ENCODE measurements at regions not wholly inside any gene's neighbourhood (a gene's known extent, or its start where the extent isn't known, plus 50 kb on each side); places are given as distances from the start of the nearest gene placed in this dataset.

DNA sequence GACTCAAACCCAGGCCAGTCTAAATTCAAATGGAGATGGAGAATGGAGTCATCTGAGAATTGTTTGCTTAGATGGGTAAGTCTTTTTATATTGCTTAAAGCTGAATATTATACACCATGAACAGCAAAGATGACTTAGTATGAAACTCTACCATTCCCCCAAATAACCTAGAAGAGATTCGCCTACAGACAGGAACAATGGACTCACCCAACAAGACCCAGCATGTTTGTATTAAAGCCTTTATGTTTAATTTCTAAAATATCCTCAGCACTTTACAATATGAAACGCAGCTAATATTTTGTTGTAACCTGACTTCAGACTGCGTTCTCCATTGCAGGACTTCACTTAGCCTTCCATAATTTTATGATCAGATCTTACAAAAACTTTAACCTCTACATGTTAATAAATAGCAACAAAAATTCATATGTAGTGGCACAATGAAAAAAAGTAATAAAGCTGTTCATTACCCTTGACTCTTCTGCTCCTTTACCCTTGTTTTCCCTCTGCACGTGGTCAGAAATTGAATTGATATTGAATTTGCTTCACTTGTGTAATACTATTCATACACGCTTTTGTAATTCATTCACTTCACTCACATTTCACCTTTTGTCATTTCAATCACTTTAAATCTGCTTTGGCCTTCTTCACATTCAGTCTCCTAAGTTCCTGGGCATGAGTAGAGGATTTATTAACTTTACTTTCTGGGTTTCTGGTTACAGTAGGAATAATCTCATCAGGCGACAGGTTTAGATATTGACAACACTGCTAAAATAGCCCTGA, 177.3 kb upstream of the PTBP2 start:
- intact Hi-C loops (cut with DNase I, micrococcal nuclease): no loop called here
- H3K36me3 ChIP-seq (ENCODE audit: low read depth): no peaks in the 10 kb centered on the region
- H3K9me3 ChIP-seq: no peaks in the 10 kb centered on the region
- TF ChIP-seq, protein P1, sequence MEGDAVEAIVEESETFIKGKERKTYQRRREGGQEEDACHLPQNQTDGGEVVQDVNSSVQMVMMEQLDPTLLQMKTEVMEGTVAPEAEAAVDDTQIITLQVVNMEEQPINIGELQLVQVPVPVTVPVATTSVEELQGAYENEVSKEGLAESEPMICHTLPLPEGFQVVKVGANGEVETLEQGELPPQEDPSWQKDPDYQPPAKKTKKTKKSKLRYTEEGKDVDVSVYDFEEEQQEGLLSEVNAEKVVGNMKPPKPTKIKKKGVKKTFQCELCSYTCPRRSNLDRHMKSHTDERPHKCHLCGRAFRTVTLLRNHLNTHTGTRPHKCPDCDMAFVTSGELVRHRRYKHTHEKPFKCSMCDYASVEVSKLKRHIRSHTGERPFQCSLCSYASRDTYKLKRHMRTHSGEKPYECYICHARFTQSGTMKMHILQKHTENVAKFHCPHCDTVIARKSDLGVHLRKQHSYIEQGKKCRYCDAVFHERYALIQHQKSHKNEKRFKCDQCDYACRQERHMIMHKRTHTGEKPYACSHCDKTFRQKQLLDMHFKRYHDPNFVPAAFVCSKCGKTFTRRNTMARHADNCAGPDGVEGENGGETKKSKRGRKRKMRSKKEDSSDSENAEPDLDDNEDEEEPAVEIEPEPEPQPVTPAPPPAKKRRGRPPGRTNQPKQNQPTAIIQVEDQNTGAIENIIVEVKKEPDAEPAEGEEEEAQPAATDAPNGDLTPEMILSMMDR (IDR thresholded peaks at IDR 0.05): no peak
- H3K4me1 ChIP-seq (ENCODE audit: low read depth): no peaks in the 10 kb centered on the region
- ATAC-seq (no peak), DNase-seq (no peak)
- H3K4me3 ChIP-seq: no peak overlapping the region

DNA sequence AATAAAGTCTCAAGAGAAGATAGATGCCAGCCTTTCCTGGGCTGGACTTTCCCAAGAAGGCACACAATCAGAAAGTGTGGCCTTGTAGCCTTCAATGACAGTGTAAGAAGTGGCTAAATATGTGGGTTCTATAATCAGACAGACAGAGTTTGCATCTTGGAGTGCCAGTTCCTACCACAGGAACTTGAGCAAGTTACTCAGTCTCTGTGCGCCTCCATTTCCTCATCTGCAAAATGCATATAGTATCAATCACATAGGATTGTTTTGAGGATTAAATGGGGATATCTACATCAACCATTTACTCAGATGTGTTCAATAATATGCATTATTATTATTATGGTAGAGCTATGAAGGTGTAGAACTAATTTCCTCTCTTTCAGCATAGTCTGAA, 176.8 kb upstream of the PTBP2 start:
- no peak for ATAC-seq
- no peaks in the 10 kb centered on the region for H3K9me3 ChIP-seq
- no peak overlapping the region for H3K4me3 ChIP-seq
- TF ChIP-seq, protein P1 (IDR thresholded peaks at IDR 0.05): no peak
- no peak for DNase-seq
- intact Hi-C loops (cut with DNase I, micrococcal nuclease): no loop called here
- no peaks in the 10 kb centered on the region for H3K36me3 ChIP-seq (ENCODE audit: low read depth)
- no peaks in the 10 kb centered on the region for H3K4me1 ChIP-seq (ENCODE audit: low read depth)

DNA sequence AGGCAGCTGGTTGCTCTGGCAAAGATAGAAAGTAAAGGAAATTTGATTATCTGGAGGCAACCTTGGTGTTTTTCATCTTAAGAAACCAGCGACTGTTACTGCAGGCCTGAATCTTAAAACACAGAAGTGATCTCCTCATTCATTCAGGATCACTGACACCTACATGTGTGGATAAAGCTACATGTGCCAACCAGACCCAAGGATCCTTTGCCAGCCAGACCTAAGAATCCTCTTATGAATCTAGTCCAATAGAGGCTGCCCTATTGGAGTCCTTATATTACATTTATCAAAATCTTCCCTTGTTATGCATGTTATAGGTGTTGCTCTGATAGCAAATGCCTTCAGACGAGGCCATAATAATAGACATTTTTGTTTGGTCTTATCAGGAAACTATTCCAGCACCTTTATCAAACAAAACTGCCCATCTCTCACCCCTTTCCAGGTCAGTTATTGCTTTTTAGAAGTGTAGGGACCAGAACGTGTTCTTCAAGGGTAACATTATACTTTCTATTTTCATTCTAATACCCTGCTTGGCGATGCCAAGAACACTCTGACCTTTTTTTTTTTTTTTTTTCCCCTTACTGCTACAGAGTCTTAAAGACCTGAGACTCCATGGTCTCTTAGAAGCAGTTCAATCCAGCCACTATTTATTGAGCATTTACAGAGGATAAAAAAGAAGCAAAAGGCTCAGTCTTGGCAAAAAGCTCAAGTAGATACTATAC, 175.5 kb upstream of the PTBP2 start:
- no peak for DNase-seq
- no peak for ATAC-seq
- no peaks in the 10 kb centered on the region for H3K36me3 ChIP-seq (ENCODE audit: low read depth)
- intact Hi-C loops (cut with DNase I, micrococcal nuclease): no loop called here
- H3K4me3 ChIP-seq: no peak overlapping the region
- H3K4me1 ChIP-seq (ENCODE audit: low read depth): no peaks in the 10 kb centered on the region
- H3K9me3 ChIP-seq: no peaks in the 10 kb centered on the region
- TF ChIP-seq, protein P1 (IDR thresholded peaks at IDR 0.05): no peak

DNA sequence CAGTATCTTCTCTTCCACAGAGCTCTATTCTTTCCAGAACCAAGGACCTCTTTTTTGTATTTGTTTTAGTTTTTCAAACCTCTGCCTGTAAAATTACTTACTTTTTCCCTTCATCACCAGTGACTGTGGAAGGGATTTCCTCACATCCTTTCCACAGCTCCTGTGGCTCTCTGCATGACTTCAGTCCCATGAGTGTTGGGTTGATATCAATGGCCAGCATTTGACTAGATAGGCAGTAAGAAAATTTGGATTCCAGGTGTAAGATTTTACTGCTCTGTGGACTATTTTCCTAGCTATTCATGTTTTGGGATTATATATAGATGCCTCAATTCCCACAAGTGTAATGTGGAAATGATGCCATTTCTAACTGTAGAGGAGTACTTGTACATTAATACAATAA, 171.5 kb upstream of the PTBP2 start:
- Histone ChIP-seq H3K9me3 (no peaks in the 10 kb centered on the region), H3K4me1 (ENCODE audit: low read depth) (no peaks in the 10 kb centered on the region), H3K36me3 (ENCODE audit: low read depth) (no peaks in the 10 kb centered on the region), H3K4me3 (no peak overlapping the region)
- intact Hi-C loops (cut with DNase I, micrococcal nuclease): no loop called here
- DNase-seq (no peak), ATAC-seq (no peak)
- TF ChIP-seq, protein P1 (IDR thresholded peaks at IDR 0.05): no peak

DNA sequence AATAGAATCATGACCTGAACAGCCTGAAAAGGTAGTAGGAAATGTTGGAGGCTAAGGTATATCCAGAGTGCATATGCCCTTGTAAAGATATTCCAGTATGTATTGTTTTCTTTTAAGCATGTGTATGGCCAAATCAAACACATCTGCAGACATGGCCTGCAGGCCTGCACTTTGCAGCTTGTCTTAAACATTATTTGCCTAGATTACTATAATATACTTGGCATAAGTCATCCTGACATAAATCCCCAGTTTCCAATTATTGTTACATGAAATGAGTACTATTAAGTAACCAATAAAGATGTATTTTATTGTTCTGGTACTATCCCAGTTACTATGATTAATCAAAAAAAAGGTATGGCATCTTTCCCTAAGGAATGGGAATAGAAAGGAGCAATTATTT, 169.1 kb upstream of the PTBP2 start:
- TF ChIP-seq, protein P1 (IDR thresholded peaks at IDR 0.05): no peak
- ATAC-seq (no peak), DNase-seq (no peak)
- H3K9me3 ChIP-seq: no peaks in the 10 kb centered on the region
- no peak overlapping the region for H3K4me3 ChIP-seq
- intact Hi-C loops (cut with DNase I, micrococcal nuclease): no loop called here
- H3K36me3 ChIP-seq (ENCODE audit: low read depth): no peaks in the 10 kb centered on the region
- H3K4me1 ChIP-seq (ENCODE audit: low read depth): no peaks in the 10 kb centered on the region

Measured in mucosa of descending colon (tissue), 3 donors.